ENCODE measurements at regions not wholly inside any gene's neighbourhood (a gene's known extent, or its start where the extent isn't known, plus 50 kb on each side); places are given as distances from the start of the nearest gene placed in this dataset.

GRCh38 chr5:68942169-68942568 is 151.6 kb upstream of the SLC30A5 start:
- TF ChIP-seq CTCF (IDR thresholded peaks at IDR 0.05; ENCODE audit: low read depth, low read length, missing control alignments) = no peak
- DNase-seq (ENCODE audit: extremely low read depth, low read depth) = no peak

GRCh38 chr5:68946728-68947127 is 147.1 kb upstream of the SLC30A5 start:
- no peak for DNase-seq (ENCODE audit: extremely low read depth, low read depth)
- no peak for TF ChIP-seq CTCF (IDR thresholded peaks at IDR 0.05; ENCODE audit: low read depth, low read length, missing control alignments)
- H3K4me3 ChIP-seq (replicated peaks; ENCODE audit: low read depth, low read length) = no peak overlapping the region

More at GRCh38 chr5:68942169-68942568, 151.6 kb upstream of the SLC30A5 start:
- no peak overlapping the region for H3K4me3 ChIP-seq (replicated peaks; ENCODE audit: low read depth, low read length)

- DNase-seq (ENCODE audit: extremely low read depth, low read depth) = no peak
- no peak for TF ChIP-seq CTCF (IDR thresholded peaks at IDR 0.05; ENCODE audit: low read depth, low read length, missing control alignments)
- no peak overlapping the region for H3K4me3 ChIP-seq (replicated peaks; ENCODE audit: low read depth, low read length)
Observed at GRCh38 chr5:68947986-68948385, 145.8 kb upstream of the SLC30A5 start.

GRCh38 chr5:68949256-68949655 is 144.6 kb upstream of the SLC30A5 start:
- no peak for TF ChIP-seq CTCF (IDR thresholded peaks at IDR 0.05; ENCODE audit: low read depth, low read length, missing control alignments)
- no peak for DNase-seq (ENCODE audit: extremely low read depth, low read depth)
- H3K4me3 ChIP-seq (replicated peaks; ENCODE audit: low read depth, low read length) = no peak overlapping the region

GRCh38 chr5:68949711-68950110 is 144.1 kb upstream of the SLC30A5 start:
- TF ChIP-seq CTCF (IDR thresholded peaks at IDR 0.05; ENCODE audit: low read depth, low read length, missing control alignments) = no peak
- no peak for DNase-seq (ENCODE audit: extremely low read depth, low read depth)
- H3K4me3 ChIP-seq (replicated peaks; ENCODE audit: low read depth, low read length) = no peak overlapping the region

GRCh38 chr5:68950125-68950524 is 143.7 kb upstream of the SLC30A5 start:
- no peak for DNase-seq (ENCODE audit: extremely low read depth, low read depth)
- TF ChIP-seq CTCF (IDR thresholded peaks at IDR 0.05; ENCODE audit: low read depth, low read length, missing control alignments) = no peak
- H3K4me3 ChIP-seq (replicated peaks; ENCODE audit: low read depth, low read length) = no peak overlapping the region

GRCh38 chr5:68950930-68951329 is 142.9 kb upstream of the SLC30A5 start:
- TF ChIP-seq CTCF (IDR thresholded peaks at IDR 0.05; ENCODE audit: low read depth, low read length, missing control alignments) = no peak
- no peak for DNase-seq (ENCODE audit: extremely low read depth, low read depth)
- no peak overlapping the region for H3K4me3 ChIP-seq (replicated peaks; ENCODE audit: low read depth, low read length)

Data from HFF-Myc (cell line).